ENCODE measurements at regions not wholly inside any gene's neighbourhood (a gene's known extent, or its start where the extent isn't known, plus 50 kb on each side); places are given as distances from the start of the nearest gene placed in this dataset.
A peak's percentile ranks its signal among the peaks of the same experiment; 100 is the strongest.

GRCh38 chr13:105207572-105208293 is 1327.7 kb downstream of the EFNB2 start:
- Histone ChIP-seq H3K9me3 (ENCODE audit: severe bottlenecking) (no peaks in the 10 kb centered on the region), H3K36me3 (ENCODE audit: low read depth) (no peaks in the 10 kb centered on the region), H3K27ac (ENCODE audit: poor library complexity, severe bottlenecking) (no peak overlapping the region)

GRCh38 chr13:105202354-105202753 is 1333.1 kb downstream of the EFNB2 start:
- no peaks in the 10 kb centered on the region for H3K9me3 ChIP-seq (ENCODE audit: severe bottlenecking)
- peak; percentile 68; the same call in 2 of the 3 replicates for ATAC-seq (ENCODE audit: low read depth)
- H3K4me1 ChIP-seq (ENCODE audit: insufficient read depth, poor library complexity, severe bottlenecking), result no peaks in the 10 kb centered on the region
- H3K4me3 ChIP-seq (ENCODE audit: severe bottlenecking), result no peak overlapping the region
- H3K36me3 ChIP-seq (ENCODE audit: low read depth), result no peaks in the 10 kb centered on the region
- peak; percentile 61 for TF ChIP-seq CTCF (IDR thresholded peaks at IDR 0.05; ENCODE audit: poor library complexity, severe bottlenecking)
- DNase-seq (ENCODE audit: low spot score), result no peak
- H3K27ac ChIP-seq (ENCODE audit: poor library complexity, severe bottlenecking), result no peak overlapping the region
- no peaks in the 10 kb centered on the region for H3K27me3 ChIP-seq (ENCODE audit: insufficient read depth, poor library complexity, severe bottlenecking)

More at GRCh38 chr13:105207572-105208293, 1327.7 kb downstream of the EFNB2 start:
- Histone ChIP-seq H3K27me3 (ENCODE audit: insufficient read depth, poor library complexity, severe bottlenecking) (no peaks in the 10 kb centered on the region), H3K4me1 (ENCODE audit: insufficient read depth, poor library complexity, severe bottlenecking) (no peaks in the 10 kb centered on the region), H3K4me3 (ENCODE audit: severe bottlenecking) (no peak overlapping the region)
- no peak for TF ChIP-seq CTCF (IDR thresholded peaks at IDR 0.05; ENCODE audit: poor library complexity, severe bottlenecking)
- DNase-seq (ENCODE audit: low spot score), result no peak
- ATAC-seq (ENCODE audit: low read depth), result no peak

- Histone ChIP-seq H3K27ac (ENCODE audit: poor library complexity, severe bottlenecking) (no peak overlapping the region), H3K4me1 (ENCODE audit: insufficient read depth, poor library complexity, severe bottlenecking) (peaks cover 6% of the 10 kb centered on the region), H3K27me3 (ENCODE audit: insufficient read depth, poor library complexity, severe bottlenecking) (no peaks in the 10 kb centered on the region), H3K4me3 (ENCODE audit: severe bottlenecking) (no peak overlapping the region), H3K36me3 (ENCODE audit: low read depth) (no peaks in the 10 kb centered on the region), H3K9me3 (ENCODE audit: severe bottlenecking) (no peaks in the 10 kb centered on the region)
- TF ChIP-seq CTCF (IDR thresholded peaks at IDR 0.05; ENCODE audit: poor library complexity, severe bottlenecking), result no peak
- no peak for ATAC-seq (ENCODE audit: low read depth)
- no peak for DNase-seq (ENCODE audit: low spot score)
Measured at GRCh38 chr13:105201351-105201750, 1334.1 kb downstream of the EFNB2 start.

- H3K27ac ChIP-seq (ENCODE audit: poor library complexity, severe bottlenecking), result no peak overlapping the region
- no peak for DNase-seq (ENCODE audit: low spot score)
- H3K9me3 ChIP-seq (ENCODE audit: severe bottlenecking), result no peaks in the 10 kb centered on the region
- no peak for TF ChIP-seq CTCF (IDR thresholded peaks at IDR 0.05; ENCODE audit: poor library complexity, severe bottlenecking)
- H3K27me3 ChIP-seq (ENCODE audit: insufficient read depth, poor library complexity, severe bottlenecking), result no peaks in the 10 kb centered on the region
- no peaks in the 10 kb centered on the region for H3K36me3 ChIP-seq (ENCODE audit: low read depth)
- H3K4me1 ChIP-seq (ENCODE audit: insufficient read depth, poor library complexity, severe bottlenecking), result peaks cover 7% of the 10 kb centered on the region
- no peak overlapping the region for H3K4me3 ChIP-seq (ENCODE audit: severe bottlenecking)
- ATAC-seq (ENCODE audit: low read depth), result no peak
Measured at GRCh38 chr13:105200181-105200580, 1335.3 kb downstream of the EFNB2 start.

GRCh38 chr13:105196052-105196451 is 1339.4 kb downstream of the EFNB2 start:
- peaks cover 7% of the 10 kb centered on the region for H3K4me1 ChIP-seq (ENCODE audit: insufficient read depth, poor library complexity, severe bottlenecking)
- H3K9me3 ChIP-seq (ENCODE audit: severe bottlenecking), result no peaks in the 10 kb centered on the region
- H3K27me3 ChIP-seq (ENCODE audit: insufficient read depth, poor library complexity, severe bottlenecking), result no peaks in the 10 kb centered on the region
- ATAC-seq (ENCODE audit: low read depth), result peak; percentile 92
- DNase-seq (ENCODE audit: low spot score), result no peak
- TF ChIP-seq CTCF (IDR thresholded peaks at IDR 0.05; ENCODE audit: poor library complexity, severe bottlenecking), result no peak
- no peaks in the 10 kb centered on the region for H3K36me3 ChIP-seq (ENCODE audit: low read depth)
- H3K27ac ChIP-seq (ENCODE audit: poor library complexity, severe bottlenecking), result no peak overlapping the region
- H3K4me3 ChIP-seq (ENCODE audit: severe bottlenecking), result no peak overlapping the region

Measured in RWPE2 (cell line).